GM23248 (cell line): ENCODE measurements at regions not wholly inside any gene's neighbourhood (a gene's known extent, or its start where the extent isn't known, plus 50 kb on each side); places are given as distances from the start of the nearest gene placed in this dataset.
A peak's percentile ranks its signal among the peaks of the same experiment; 100 is the strongest.

Experiments
- DNase-seq: peaks from one replicate; pipeline ENCODE4 v3.0.0-alpha.2; 2015
- H2AFZ ChIP-seq: fragments of 200-600 bp; sonication (generic); 2 replicates; pipeline ENCODE4 v1.6.1; 2016; ENCODE audit warnings: antibody characterized with exemption
- H3F3A ChIP-seq: fragments of 200-600 bp; sonication (generic); 2 replicates; pipeline ENCODE4 v1.6.1; 2016; ENCODE audit warnings: mild to moderate bottlenecking, antibody characterized with exemption, mixed run types; ENCODE audit not compliant: insufficient read depth
- H3K27ac ChIP-seq: fragments of 200-600 bp; sonication (generic); 2 replicates; pipeline ENCODE4 v1.5.1; 2016; ENCODE audit warnings: mild to moderate bottlenecking
- H3K27me3 ChIP-seq: fragments of 200-600 bp; sonication (generic); replicated peaks from 2 replicates; pipeline ENCODE4 v1.6.1; 2016; ENCODE audit warnings: mild to moderate bottlenecking; ENCODE audit not compliant: insufficient read depth
- H3K36me3 ChIP-seq: fragments of 200-600 bp; sonication (generic); 2 replicates; pipeline ENCODE4 v1.6.1; 2016; ENCODE audit warnings: low read depth, mild to moderate bottlenecking
- H3K4me1 ChIP-seq: fragments of 200-600 bp; sonication (generic); 2 replicates; pipeline ENCODE4 v1.6.1; 2016; ENCODE audit warnings: mild to moderate bottlenecking; ENCODE audit not compliant: insufficient read depth
- H3K4me2 ChIP-seq: fragments of 200-600 bp; sonication (generic); one replicate; pipeline ENCODE4 v1.6.1; 2016; ENCODE audit warnings: mild to moderate bottlenecking; ENCODE audit not compliant: unreplicated experiment
- H3K4me3 ChIP-seq: fragments of 200-600 bp; sonication (generic); 2 replicates; pipeline ENCODE4 v1.5.1; 2016; ENCODE audit warnings: mild to moderate bottlenecking
- H3K79me2 ChIP-seq: fragments of 200-600 bp; sonication (generic); 2 replicates; pipeline ENCODE4 v1.6.1; 2016; ENCODE audit warnings: mild to moderate bottlenecking; ENCODE audit not compliant: insufficient read depth
- H3K9ac ChIP-seq: fragments of 200-600 bp; sonication (generic); 2 replicates; pipeline ENCODE4 v1.6.1; 2016; ENCODE audit warnings: mild to moderate bottlenecking
- H3K9me2 ChIP-seq: fragments of 200-600 bp; sonication (generic); 2 replicates; pipeline ENCODE4 v1.6.1; 2016; ENCODE audit warnings: mixed run types, mild to moderate bottlenecking, moderate library complexity; ENCODE audit not compliant: insufficient read depth
- H3K9me3 ChIP-seq: fragments of 200-600 bp; sonication (generic); one replicate; pipeline ENCODE4 v1.6.1; 2017; ENCODE audit warnings: low read depth
- H4K20me1 ChIP-seq: fragments of 200-600 bp; sonication (generic); 2 replicates; pipeline ENCODE4 v1.6.0; 2016; ENCODE audit not compliant: insufficient read depth
- EZH2 ChIP-seq: fragments of 200-600 bp; sonication (generic); IDR thresholded peaks from 2 replicates; pipeline ENCODE4 v1.6.1; 2018; ENCODE audit warnings: antibody characterized with exemption, mild to moderate bottlenecking; ENCODE audit not compliant: insufficient read depth, poor library complexity, severe bottlenecking
- EZH2phosphoT487 ChIP-seq: fragments of 200-600 bp; sonication (generic); IDR thresholded peaks from 2 replicates; pipeline ENCODE4 v1.6.1; 2018; ENCODE audit warnings: antibody characterized with exemption, moderate library complexity, mild to moderate bottlenecking, low read depth; ENCODE audit not compliant: insufficient read depth
- whole genome bisulfite sequencing, 2 experiments: methylation state at CpG; one replicate each; pipeline ENCODE4 v1.1.6; 2015 to 2017; ENCODE audit warnings: low lambda C conversion rate in 2 of 2, low coverage in 1 of 2; ENCODE audit errors: missing lambda C conversion rate in 2 of 2; 5-methylcytosine and 5-hydroxymethylcytosine counted together
- in situ Hi-C: fragments of 300-500 bp; cut with MboI; formaldehyde crosslinking; loops from 2 replicates; pipeline ENCODE4 v1.15.0; 2020

DNA sequence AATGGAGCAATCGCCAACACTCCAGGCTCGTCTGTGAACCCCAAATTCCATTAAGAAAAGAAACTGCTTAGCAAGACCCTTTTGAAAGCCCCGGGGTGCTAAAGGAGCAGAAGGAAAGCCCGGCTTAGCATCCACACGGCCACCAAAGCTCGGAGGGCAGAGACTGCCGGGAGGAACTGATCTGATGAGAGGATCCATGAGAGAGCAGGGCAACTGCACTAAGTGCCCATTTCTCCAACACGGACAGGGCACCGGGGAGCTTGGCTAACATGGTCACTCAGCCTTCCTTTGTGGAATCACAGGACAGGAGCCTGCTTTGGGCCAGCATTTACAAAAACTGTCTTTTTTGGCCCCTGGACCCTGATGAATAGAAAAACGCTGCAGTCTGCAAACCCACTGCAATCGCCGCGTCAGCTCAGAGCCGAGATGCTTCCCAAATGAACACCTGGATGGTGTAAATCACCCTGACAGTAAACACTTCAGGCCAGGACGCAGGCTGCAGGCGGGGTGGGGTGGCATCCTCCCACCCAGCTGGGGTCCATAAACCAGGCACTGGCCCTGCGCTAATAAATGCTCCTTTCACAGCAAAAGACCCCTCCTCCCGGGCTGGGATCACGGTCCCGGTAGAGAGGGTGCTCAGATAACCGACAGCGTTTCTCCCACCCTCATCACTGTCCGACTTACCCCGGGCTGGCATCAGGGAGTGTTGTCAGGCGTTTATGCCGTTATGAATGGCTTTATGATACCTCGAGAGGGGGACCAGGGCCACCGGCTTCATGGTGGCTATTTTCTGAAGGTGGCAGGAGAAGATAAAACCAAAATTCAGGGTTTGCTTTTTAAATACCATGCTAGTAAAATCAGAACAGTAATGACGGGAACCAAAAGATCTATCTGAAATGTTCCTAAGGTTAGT, 299.5 kb downstream of the IRF8 start:
- Histone ChIP-seq H3K9me3 (no peaks in the 10 kb centered on the region), H3K79me2 (no peaks in the 10 kb centered on the region), H3K4me1 (no peaks in the 10 kb centered on the region), H3F3A (no peaks in the 10 kb centered on the region), H4K20me1 (no peaks in the 10 kb centered on the region), H3K27me3 (peaks cover 98% of the 10 kb centered on the region), H3K9ac (no peak overlapping the region), H3K36me3 (no peaks in the 10 kb centered on the region), H2AFZ (no peak overlapping the region), H3K4me2 (no peak overlapping the region), H3K9me2 (no peaks in the 10 kb centered on the region), H3K4me3 (no peak overlapping the region), H3K27ac (no peak overlapping the region)
- in situ Hi-C loops: no loop called here
- no peak for DNase-seq
- WGBS, 2 experiments: 5 to 7% methylated on average over 29 of the region's 29 CpGs
- TF ChIP-seq EZH2 (peak; percentile 83), EZH2phosphoT487 (0 out of 2 replicates have a peak, but pooled peaks have one; percentile 38)

DNA sequence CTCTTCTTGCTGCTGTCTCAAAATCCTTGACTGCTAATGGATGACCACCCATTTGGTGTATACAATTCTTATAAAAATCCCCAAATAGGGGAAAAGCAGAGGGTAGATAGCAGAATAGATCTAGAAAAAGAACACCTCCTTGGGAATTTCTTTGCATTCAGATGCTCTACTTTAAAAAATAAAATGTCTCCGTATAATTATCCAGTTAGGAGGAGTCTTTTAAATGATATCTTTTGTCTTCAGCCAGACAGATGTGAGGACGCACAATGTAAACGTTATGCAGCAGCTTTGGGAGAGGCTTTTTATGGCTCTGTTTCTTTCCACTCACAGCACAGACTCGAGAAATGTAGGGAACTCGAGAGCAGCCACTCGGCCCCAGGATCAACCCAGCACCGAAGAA, 300.2 kb downstream of the IRF8 start:
- Histone ChIP-seq H3K9ac (no peak overlapping the region), H3K79me2 (no peaks in the 10 kb centered on the region), H2AFZ (no peak overlapping the region), H3K9me3 (no peaks in the 10 kb centered on the region), H3K4me1 (no peaks in the 10 kb centered on the region), H3K36me3 (no peaks in the 10 kb centered on the region), H3K27me3 (peaks cover 92% of the 10 kb centered on the region), H3F3A (no peaks in the 10 kb centered on the region), H3K9me2 (no peaks in the 10 kb centered on the region), H4K20me1 (no peaks in the 10 kb centered on the region), H3K27ac (no peak overlapping the region), H3K4me2 (no peak overlapping the region), H3K4me3 (no peak overlapping the region)
- TF ChIP-seq EZH2: no peak
- peak; percentile 60; the same call in 1 of the 2 replicates for TF ChIP-seq EZH2phosphoT487
- in situ Hi-C loops: no loop called here
- DNase-seq: no peak
- 15 to 17% methylated on average over 7 of the region's 7 CpGs for WGBS, 2 experiments

DNA sequence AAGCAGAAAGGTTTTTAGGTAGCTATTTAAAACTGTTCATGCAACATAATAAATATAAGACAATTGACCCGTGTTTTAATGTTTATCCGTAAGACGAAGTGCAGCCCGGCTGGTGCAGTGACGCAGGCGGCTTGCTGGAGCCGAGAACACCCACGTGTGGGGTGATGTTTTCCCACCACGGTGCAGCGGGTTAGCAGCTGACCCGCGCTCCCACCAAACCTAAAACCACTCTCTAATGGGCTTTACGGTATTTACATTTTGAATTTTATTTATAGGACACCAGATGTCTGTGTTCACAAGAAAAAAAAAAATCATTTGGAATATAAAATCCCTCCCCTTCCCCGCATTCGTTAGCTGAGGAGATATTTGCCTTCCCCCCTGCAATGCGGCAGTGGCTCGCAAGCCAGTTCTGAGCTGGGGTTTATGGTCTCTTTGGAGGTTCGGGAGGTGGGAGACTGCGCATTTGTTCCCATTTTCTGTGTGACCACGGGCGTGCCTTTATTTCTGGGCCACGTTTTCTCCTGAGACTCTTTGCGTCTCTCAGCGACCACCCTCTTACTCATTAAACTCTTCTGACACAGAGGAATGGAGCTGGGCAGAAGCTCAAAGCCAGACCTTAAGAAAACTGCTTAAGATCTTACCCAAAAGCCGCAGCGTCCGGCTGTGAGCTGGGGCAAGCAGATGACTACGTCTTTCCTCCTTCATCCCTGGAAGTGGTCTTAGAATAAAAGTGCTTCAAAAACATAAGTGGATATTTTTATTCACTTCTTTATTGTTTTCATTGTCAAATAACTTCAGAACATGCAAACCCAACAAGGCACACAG, 301.1 kb downstream of the IRF8 start:
- Histone ChIP-seq H3K4me3 (no peak overlapping the region), H3K4me1 (no peaks in the 10 kb centered on the region), H3K9me2 (no peaks in the 10 kb centered on the region), H3K79me2 (no peaks in the 10 kb centered on the region), H3K36me3 (no peaks in the 10 kb centered on the region), H3K27me3 (peaks cover 83% of the 10 kb centered on the region), H3K27ac (no peak overlapping the region), H3F3A (no peaks in the 10 kb centered on the region), H3K4me2 (no peak overlapping the region), H3K9ac (no peak overlapping the region), H4K20me1 (no peaks in the 10 kb centered on the region), H2AFZ (no peak overlapping the region), H3K9me3 (no peaks in the 10 kb centered on the region)
- no peak for TF ChIP-seq EZH2phosphoT487
- TF ChIP-seq EZH2: peak; percentile 52
- DNase-seq: no peak
- in situ Hi-C loops: no loop called here
- 37 to 42% methylated on average over 28 of the region's 28 CpGs for WGBS, 2 experiments

DNA sequence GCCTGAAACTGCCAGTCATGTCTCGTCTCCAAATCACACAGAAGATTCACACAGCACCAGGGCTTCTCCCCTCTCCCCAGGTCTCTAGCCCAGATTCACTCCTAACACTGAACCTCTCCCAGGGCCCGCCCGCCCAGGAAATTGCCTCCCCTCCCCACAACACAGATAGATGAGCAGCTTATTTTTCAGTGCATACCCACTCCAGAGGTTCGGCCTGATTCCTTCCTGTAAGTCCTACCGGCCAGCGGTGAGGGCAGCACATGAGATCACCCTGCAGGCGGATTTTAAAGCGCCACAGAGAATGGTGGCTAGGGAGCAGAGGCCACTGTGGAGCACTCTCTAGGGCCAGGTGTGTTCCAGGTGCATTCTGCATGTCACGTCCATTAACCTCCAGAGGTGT, 301.8 kb downstream of the IRF8 start:
- no peak overlapping the region for H3K27ac ChIP-seq
- 27 to 30% methylated on average over 9 of the region's 9 CpGs for WGBS, 2 experiments
- no peaks in the 10 kb centered on the region for H3K4me1 ChIP-seq
- peaks cover 77% of the 10 kb centered on the region for H3K27me3 ChIP-seq
- H3K9me2 ChIP-seq: no peaks in the 10 kb centered on the region
- H3K4me3 ChIP-seq: no peak overlapping the region
- H2AFZ ChIP-seq: no peak overlapping the region
- H4K20me1 ChIP-seq: no peaks in the 10 kb centered on the region
- H3K9me3 ChIP-seq: no peaks in the 10 kb centered on the region
- no peaks in the 10 kb centered on the region for H3F3A ChIP-seq
- in situ Hi-C loops: no loop called here
- TF ChIP-seq EZH2phosphoT487: no peak
- TF ChIP-seq EZH2: no peak
- H3K9ac ChIP-seq: no peak overlapping the region
- no peaks in the 10 kb centered on the region for H3K36me3 ChIP-seq
- no peaks in the 10 kb centered on the region for H3K79me2 ChIP-seq
- no peak overlapping the region for H3K4me2 ChIP-seq
- DNase-seq: no peak
